ENCODE measurements at regions not wholly inside any gene's neighbourhood (a gene's known extent, or its start where the extent isn't known, plus 50 kb on each side); places are given as distances from the start of the nearest gene placed in this dataset.

DNA sequence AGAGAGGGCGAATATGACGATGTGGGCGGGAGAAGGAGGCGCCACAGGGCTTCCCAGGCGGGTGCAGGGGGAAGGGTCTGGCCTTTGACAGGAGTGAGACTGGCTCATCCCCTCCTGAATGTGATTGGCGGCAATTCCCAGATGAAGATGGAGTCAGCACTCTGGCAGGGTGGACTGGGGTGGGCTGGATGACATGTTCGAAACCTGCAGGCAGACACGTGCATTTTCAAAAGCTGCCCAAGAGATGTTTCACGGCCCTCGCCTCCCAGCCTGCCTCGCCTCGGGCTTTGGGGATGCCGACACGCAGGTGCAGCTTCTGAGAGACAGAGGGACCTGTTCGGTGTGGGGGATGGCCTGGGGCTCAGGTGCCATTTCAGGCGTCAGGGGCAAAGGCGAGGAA lies 66.8 kb upstream of the AFDN start:
- DNase-seq (ENCODE audit: extremely low read depth in 1 of 11, low read depth in 9 of 11, low spot score in 4 of 11), result no peak

DNA sequence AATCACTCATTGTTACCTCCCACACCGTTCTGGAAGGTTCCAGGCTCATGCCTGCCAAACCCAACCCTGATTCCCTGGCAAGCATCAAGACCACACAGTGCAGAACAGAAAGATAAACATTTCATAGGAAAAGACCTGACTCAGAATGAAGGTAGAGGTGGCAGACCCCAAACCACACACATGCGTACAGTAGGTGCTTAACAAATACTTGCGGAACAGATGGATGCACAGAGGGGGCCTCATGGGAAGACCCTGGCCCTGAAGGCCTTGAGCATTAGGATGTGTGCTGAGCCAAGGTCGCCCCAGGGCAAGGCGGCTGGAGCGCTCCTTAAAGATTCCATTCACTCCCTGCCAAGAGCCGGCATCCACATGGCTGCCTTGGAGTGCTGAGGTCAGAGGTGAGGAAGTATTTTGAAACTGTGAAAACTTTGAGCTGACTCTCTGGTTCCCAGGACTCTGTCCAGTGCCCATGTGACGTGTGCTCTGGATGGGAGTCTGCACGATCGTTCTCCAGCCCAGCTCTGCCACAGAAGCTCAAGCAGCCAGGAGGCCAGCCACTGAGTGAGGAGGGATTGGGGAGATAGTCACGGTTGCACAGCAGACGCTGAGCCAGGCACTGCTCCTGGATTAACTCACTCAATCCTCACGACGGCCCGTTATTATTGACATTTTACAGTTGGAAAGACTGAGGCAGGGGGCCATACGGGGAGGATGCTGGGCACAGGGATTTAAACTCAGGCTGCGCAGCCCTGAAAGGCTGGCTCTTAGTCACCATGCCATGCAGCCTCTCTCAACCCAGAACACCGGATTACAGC lies 65.5 kb upstream of the AFDN start:
- peak in 1 of 11 donors; percentile 22 for DNase-seq (ENCODE audit: extremely low read depth in 1 of 11, low read depth in 9 of 11, low spot score in 4 of 11)

DNA sequence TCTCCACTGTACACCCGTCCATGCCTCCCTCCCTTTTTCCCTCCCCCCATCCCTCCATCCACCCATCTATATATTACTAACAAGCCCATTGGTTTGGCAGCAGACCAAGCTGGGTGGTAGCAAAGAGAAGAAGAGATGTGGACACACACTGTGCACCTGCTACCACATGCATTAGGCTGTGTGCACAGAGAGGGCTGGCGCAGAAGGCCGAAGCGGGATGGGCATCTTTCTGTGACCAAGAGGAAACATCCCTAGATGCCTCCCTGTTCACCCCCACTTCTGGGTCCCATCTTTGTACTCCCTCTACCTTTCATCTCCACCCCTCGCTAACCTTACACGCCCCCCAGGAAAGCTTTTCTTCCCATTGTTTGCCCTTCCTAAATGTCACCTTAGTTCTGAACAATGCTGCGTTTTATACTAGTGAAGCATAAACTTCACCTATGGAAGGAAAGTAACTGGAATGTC lies 64.9 kb upstream of the AFDN start:
- no peak for DNase-seq (ENCODE audit: extremely low read depth in 1 of 11, low read depth in 9 of 11, low spot score in 4 of 11)

DNA sequence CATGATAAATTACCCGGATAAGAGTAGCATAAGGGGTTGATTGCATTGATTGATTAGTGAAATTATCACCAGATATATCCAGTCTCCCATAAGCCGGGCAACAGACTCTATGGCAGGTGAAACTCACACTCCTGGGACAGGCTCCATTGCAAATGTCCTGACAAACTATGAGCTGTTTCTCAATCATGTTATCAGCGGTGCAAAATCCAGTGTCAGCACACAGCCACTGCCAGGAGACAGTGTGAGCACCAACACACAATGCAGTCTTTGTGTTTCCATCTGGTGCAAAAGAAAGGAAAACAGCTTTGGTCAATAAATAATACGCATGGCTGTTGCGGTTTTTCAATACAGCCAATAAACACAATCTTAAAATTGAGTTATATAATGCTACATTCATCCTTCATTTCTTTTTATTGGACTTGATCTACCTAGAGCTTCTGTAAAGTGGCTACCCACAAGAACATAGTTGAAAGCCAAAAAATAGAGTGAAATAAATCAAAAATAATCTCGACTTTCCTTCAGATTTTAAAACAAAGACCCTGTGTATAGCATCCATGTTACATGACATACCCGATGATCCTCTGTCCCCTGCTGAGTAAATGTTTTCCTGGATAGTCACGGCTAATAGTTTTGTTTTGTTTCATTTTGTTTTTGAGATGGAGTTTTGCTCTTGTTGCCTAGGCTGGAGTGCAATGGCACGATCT lies 64.3 kb upstream of the AFDN start:
- DNase-seq (ENCODE audit: extremely low read depth in 1 of 11, low read depth in 9 of 11, low spot score in 4 of 11), result no peak

DNA sequence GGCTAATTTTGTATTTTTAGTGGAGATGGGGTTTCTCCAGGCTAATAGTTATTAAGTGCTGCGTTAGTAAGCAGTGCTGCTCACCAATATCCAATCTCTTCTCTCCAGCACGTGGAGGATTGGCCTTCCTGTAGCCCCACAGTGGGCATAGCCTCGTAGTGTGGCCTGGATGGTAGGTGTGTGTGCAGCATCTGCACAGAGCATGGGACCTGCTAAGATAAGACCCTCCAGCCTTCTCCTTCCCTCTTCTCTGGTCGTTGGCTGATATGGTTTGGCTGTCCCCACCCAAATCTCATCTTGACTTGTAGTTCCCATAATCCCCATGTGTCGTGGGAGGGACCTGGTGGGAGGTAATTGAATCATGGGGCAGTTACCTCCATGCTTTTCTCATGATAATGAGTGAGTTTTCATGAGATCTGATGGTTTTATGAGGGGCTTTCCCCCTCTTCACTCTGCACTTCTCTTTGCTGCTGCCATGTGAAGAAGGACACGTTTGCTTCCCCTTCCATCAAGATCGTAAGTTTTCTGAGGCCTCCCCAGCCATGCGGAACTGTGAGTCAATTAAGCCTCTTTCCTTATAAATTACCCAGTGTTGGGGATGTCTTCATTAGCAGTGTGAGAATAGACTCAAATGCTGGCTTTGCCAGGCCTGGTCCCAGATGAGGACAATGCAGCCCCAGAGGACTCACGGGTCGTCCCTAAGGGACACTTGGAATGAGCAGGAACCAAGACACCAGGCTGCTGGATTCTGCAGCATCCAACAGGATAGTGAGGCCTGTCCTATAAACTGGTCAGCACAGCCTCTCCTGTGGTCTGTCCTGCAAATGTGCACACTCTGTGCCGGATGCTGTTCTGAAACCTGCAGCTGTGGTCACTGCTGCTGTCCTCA lies 63.4 kb upstream of the AFDN start:
- no peak for DNase-seq (ENCODE audit: extremely low read depth in 1 of 11, low read depth in 9 of 11, low spot score in 4 of 11)

DNA sequence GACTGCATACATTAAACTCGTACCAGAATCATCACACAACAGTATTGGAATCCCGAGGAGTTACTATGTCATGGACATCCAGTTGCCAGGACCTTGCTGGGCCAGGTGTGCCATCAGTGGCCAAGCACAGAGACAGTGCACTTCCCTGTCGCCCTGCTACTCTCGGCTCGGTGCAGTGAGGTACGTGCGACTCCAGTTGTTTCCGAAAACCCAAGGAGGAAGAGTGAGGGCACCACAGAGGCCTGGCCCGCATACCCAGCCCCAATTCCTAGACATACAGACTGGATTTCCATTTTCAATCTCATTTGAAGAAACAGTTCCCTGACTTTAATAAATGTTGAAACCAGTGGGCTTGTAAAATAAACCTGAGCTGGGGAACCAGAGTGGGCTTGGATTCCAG lies 62.5 kb upstream of the AFDN start:
- no peak for DNase-seq (ENCODE audit: extremely low read depth in 1 of 11, low read depth in 9 of 11, low spot score in 4 of 11)

DNA sequence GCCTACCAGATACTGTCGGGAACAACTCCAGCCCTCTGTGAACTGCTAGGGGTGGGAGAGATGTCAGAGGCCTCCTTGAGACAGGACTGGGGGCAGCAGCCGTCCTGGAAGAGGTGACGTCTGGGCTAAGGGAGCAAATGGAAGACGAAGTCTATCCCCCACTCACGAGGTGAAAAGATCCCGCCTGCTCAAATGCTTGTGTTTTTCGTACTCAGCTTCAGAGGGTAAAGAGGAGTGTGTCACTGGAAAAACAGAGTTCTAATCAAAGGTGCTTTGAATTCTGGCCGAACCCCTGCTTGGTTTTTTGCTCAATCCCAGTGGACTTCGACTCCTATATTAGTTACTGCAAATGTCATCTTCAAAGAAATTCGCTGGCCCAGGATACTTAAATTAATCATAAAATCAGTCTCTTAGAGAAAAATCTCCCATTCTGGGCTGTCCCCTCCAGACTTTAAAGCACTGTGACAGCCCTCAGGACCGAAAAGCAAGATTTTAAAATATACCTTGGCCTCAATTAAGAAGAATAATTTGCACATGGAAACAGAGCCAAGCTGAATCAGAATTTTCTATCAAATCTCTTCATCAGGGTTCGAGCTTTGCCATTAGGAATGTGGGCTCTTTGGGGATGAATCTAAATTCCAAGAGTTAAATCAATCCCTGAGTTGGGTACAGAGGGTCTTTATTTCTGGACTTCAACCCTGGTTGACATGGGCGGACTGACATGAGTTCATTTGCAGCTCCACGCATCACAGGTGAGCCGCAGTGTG lies 61.8 kb upstream of the AFDN start:
- no peak for DNase-seq (ENCODE audit: extremely low read depth in 1 of 11, low read depth in 9 of 11, low spot score in 4 of 11)

DNA sequence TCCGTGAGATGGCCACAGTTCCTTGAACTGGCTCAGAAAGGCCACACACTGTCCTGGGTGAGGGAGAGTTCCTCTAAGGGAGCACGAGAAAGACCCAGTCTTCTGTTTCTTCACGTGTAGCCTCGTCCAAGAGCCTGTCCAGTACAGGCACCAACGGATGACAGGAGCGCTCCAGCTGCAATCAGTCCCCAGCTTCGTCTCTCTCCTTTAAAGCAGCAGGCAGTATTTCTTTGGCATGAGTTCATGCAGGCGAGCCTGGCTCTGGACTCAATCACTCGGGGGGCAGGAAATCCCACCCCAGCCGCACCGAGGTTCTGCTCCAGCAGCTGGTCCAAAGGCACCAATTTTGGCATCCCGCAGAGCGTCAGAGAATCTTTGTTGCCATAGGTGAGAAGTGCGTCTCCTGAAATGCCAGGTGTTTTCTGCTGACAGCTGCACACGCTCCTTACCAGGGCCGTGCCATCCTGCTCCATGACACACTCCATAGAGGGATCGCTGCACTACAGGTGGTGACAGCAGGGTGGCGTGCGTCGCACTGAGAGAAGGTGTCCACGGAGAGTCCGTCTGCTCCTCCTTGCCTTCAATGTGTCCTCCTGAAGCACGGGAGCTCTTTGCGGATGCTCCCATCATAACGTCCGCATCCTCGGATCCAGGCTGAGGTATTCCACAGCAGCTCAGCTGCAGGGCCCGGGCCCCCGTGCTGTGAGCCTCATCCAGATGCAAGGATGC lies 59.6 kb upstream of the AFDN start:
- DNase-seq (ENCODE audit: extremely low read depth in 1 of 11, low read depth in 9 of 11, low spot score in 4 of 11), result no peak

DNA sequence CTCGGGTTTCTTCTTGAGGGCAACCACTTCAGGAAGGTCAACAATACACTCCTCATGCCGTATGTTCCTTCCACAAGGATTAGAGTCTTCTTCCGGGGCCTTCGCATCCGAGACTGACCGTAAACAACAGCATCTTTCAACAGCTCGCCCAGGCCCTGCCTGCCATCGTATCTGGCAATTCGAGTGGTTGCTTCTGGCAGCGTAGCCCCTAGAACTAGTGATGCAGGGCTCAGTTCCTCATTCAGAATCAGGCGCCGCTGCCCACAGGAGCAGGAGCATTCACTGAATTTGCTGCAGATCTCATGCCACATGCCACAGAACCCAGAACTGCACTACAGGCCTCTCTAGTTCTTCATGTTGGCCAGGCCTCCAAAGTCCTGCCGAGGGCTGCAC lies 59.0 kb upstream of the AFDN start:
- DNase-seq (ENCODE audit: extremely low read depth in 1 of 11, low read depth in 9 of 11, low spot score in 4 of 11), result no peak

DNA sequence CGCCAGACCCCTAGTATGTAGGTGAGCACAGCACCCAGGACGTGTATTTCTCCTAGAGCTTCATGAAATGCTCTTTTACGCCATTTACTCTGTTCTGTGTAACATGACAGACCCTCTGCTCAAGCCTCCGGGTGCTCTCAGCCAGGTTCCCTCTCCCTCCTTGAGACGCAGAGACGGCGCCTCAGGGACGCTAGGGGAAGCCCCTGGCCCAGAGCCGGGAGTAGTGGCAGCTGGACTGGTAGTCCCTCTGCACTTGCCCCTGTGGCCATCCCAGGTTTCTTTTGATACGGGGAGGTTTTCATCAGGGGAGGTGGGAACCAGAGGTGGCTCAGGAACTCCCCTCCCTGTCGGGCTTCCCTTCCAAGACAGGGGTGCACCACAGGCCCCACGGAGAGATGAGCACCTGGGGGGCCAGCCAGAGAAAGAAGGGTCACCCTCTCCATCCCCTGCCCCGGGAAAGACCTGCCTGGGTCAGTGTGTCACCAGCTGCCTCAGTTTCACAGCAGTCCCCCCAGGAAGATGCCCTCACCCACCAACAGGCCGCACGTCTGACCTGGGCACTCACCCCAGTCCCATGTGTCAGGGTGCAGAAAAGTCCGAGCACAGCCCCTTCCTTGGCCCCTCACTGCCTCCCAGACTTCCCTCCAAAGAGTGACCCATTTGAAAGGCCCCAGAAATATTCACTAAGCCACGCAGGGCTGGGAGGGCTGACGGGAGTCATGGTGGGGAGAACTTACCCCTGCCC lies 58.1 kb upstream of the AFDN start:
- DNase-seq (ENCODE audit: extremely low read depth in 1 of 11, low read depth in 9 of 11, low spot score in 4 of 11), result no peak

DNA sequence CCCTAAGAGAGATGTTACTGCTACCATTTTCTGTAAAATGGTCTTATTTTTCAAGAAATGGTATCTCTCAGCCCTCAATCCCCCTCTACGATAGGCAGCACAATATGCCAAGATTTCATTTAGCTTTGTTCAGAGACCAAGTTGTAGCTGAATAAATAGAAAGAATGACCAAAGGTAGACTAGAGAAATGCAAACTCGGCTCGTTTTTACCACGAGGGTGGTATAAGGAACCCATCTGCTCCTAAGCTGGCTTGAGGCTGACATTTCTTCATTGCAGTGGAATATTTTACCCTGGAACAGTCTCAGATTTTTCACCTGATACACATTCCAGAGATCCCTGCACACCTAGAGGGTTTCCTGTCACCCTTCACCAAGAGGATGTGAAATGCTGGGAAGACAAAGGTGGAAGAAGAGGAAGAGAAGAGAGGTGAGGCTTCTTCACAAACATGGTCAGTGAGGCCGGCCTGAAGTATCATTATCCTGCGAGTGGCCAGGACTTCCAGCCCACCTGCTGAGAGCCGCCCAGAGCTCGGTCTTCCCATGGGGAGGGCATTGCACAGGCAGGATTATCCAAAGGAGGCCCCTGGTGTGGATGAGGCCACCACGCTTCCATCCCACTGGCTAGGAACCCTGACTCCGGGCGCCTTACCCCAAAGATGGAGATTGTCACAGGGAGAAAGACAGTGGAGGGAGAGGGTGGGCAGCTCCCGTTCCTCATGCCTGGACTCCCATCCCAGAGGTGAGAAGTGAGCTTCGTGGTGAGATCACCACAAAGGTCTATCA lies 57.1 kb upstream of the AFDN start:
- no peak for DNase-seq (ENCODE audit: extremely low read depth in 1 of 11, low read depth in 9 of 11, low spot score in 4 of 11)

DNA sequence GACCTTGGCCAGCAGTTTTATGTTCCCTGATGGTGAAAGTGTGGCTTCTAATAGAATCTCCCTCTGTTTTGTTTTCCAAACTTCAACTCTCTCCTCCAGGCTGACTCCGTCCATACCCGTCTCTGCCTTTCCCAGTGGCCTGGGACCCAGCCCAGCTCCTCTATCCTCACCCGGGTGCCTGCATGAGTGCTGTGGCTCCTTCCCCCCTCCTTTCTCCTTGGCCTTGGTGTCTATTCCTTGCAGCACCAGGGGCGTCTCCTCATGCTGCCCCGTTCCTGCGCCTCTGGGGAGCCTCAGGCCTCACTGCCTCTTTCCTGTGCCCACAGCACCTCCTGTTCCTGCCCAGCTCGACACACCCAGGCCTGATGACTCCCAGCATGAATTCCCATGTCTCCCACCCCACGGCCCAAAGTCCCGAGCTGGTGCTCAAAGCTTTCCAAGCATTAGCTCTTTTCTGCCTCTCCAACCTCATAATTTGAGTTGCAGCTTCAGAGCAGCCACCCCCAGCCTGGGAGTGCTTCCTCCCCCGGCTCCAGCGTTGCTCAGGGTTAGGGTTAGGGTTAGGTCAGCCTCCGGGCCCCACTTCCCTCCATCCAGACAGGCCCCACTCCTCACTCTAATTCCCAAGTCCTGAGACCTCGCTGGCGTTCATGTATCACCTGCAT lies 56.3 kb upstream of the AFDN start:
- no peak for DNase-seq (ENCODE audit: extremely low read depth in 1 of 11, low read depth in 9 of 11, low spot score in 4 of 11)

DNA sequence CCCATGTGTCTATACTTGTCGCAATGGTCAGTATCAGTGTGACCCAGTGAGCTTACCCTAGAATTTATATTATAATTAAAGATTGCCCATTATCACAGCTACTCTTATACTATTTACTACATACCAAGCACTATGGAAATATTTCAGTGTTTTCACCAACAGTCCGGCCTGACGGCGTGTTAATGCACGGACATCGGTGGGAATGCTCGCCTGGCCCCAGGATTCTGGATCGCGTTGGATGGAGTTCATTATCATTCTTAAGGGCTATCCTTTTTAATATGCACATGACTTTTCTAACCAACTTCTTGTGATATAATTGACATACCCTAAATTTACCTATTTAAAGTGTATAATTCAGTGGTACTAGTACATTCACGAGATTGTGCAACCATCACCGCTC lies 51.8 kb upstream of the AFDN start:
- DNase-seq (ENCODE audit: extremely low read depth in 1 of 11, low read depth in 9 of 11, low spot score in 4 of 11), result no peak

DNA sequence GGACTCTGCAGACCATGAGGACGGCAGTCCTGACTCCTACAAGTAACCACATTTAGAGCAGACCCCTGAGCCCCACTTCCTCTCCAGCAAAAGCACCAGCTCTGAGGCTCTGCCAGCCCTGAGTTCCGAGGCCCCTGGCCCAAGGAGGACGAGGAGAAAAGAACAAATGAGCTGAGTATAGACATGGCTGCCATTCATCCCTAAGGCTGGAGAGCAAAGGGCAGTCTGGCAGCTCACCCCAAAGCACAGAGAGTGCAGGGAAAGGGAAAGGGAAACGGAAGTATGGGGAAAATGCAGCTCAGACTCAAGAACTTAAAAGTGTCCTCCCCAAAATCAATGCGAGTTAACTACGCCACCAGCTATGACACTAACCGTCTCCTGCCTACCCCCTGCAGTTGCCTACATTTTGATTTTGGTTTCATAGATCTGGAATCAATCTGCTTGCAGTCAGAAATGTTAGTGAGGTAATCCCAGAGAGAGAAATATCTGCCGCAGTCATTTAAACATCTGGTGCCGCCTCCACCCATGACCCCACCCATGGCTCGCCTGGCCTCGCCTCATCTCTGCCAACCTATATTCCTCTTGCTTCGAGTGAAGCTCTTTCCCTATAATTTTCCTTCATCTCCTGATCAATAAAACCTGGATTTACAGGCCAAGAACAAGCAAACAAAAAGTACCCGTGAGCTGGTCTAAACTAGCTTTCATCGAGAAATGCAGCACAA lies 49.6 kb upstream of the AFDN start:
- no peak for DNase-seq (ENCODE audit: extremely low read depth in 1 of 11, low read depth in 9 of 11, low spot score in 4 of 11)

Measured in renal cortex interstitium (tissue), 11 donors.